Tibial nerve (tissue), 4 donors: ENCODE measurements at regions not wholly inside any gene's neighbourhood (a gene's known extent, or its start where the extent isn't known, plus 50 kb on each side); places are given as distances from the start of the nearest gene placed in this dataset.

Source experiments
- DNase-seq, 2 donors: peaks; one replicate each; pipeline ENCODE4 v3.0.0-alpha.2; 2019; ENCODE audit warnings: low spot score in 2 of 2
- H3K27ac ChIP-seq, 4 donors: fragments of 200-600 bp; sonication (generic) in 3 of 4; one replicate each; pipeline ENCODE4 v1.5.1; 2017 to 2019; ENCODE audit warnings: mild to moderate bottlenecking in 1 of 4
- H3K27me3 ChIP-seq, 2 donors: fragments of 200-600 bp; sonication (generic) in 1 of 2; one replicate each; pipeline versions ENCODE4 v1.5.1 to v1.6.0; 2017 to 2019
- H3K36me3 ChIP-seq, 3 donors: fragments of 200-600 bp; sonication (generic); one replicate each; pipeline ENCODE4 v1.5.1; 2018 to 2019
- H3K4me1 ChIP-seq, 4 donors: fragments of 200-600 bp; sonication (generic) in 3 of 4; one replicate each; pipeline ENCODE4 v1.5.1; 2017 to 2019
- H3K4me3 ChIP-seq, 4 donors: fragments of 200-600 bp; sonication (generic) in 3 of 4; one replicate each; pipeline ENCODE4 v1.5.1; 2017 to 2019; ENCODE audit warnings: mild to moderate bottlenecking in 1 of 4, moderate library complexity in 1 of 4
- H3K9me3 ChIP-seq, 4 donors: fragments of 200-600 bp; sonication (generic) in 3 of 4; one replicate each; pipeline ENCODE4 v1.5.1; 2017 to 2019
- CTCF ChIP-seq, 5 experiments: fragments of 200-600 bp in 3 of 5; fragments of 450-650 bp in 2 of 5; sonication (generic) in 3 of 5; IDR thresholded peaks; one replicate each; pipeline ENCODE4 v1.5.1; 2016 to 2019; ENCODE audit warnings: antibody characterized with exemption in 5 of 5, mild to moderate bottlenecking in 3 of 5, moderate library complexity in 2 of 5
- EP300 ChIP-seq, 2 donors: sonication (generic); formaldehyde crosslinking; IDR thresholded peaks; one replicate each; pipeline ENCODE4 v1.6.1; 2017; ENCODE audit warnings: antibody characterized with exemption in 2 of 2, mild to moderate bottlenecking in 1 of 2
- POLR2A ChIP-seq, 2 donors: fragments of 450-650 bp; IDR thresholded peaks; one replicate each; pipeline ENCODE4 v1.6.1; 2017; ENCODE audit warnings: antibody characterized with exemption in 2 of 2, mild to moderate bottlenecking in 2 of 2, moderate library complexity in 2 of 2
- WGBS, 2 donors: methylation state at CpG; one replicate each; pipeline ENCODE4 v1.1.5; 2018; 5-methylcytosine and 5-hydroxymethylcytosine counted together

DNA sequence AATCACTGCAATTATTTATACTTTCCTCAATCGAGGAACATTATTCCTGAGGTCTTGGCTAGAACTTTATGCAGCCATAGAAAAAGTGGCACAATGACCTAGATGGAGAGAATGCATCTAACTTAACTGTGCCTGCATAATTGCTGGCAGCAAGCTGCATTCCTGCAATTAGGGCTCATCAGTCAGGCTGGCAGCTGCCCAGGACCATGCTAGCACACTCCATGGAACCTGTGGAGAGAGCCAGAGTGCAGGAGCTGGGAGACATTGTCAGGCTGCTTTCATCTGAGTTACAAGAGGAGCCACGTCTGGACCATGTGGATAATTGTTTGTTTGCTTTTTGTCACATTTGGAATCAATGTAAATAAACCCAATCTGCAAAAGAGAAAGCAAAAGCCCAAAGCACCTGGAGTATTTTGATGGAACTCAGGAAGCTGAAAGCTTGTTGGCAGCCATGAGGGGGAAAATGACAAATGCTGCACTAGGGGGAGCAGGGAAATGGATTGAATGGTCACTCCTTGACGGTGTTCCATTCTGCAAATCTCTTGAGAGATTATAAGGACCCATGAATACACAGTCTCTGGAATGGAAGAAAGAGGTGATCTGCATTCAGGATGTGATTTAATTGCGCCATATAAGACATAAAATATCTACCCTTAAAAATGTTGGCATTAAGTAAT, 839.9 kb downstream of the MAT2B start:
- DNase-seq = no peak
- 47 to 50% methylated on average over 4 of the region's 4 CpGs for WGBS, 2 donors
- no peaks in the 10 kb centered on the region for H3K36me3 ChIP-seq
- no peaks in the 10 kb centered on the region for H3K27me3 ChIP-seq
- no peak overlapping the region for H3K27ac ChIP-seq
- H3K4me1 ChIP-seq = no peaks in the 10 kb centered on the region
- no peaks in the 10 kb centered on the region for H3K9me3 ChIP-seq
- TF ChIP-seq EP300 (IDR thresholded peaks at IDR 0.05) (no peak), CTCF (IDR thresholded peaks at IDR 0.05) (no peak), POLR2A (IDR thresholded peaks at IDR 0.05) (no peak)
- no peak overlapping the region for H3K4me3 ChIP-seq

GRCh38 chr5:164345853-164346252, 840.4 kb downstream of the MAT2B start:
- H3K27ac ChIP-seq = no peak overlapping the region
- H3K4me3 ChIP-seq = no peak overlapping the region
- no peaks in the 10 kb centered on the region for H3K27me3 ChIP-seq
- H3K9me3 ChIP-seq = no peaks in the 10 kb centered on the region
- WGBS, 2 donors = 90 to 97% methylated on average over 3 of the region's 3 CpGs
- no peak for DNase-seq
- H3K4me1 ChIP-seq = no peaks in the 10 kb centered on the region
- no peaks in the 10 kb centered on the region for H3K36me3 ChIP-seq
- TF ChIP-seq POLR2A (IDR thresholded peaks at IDR 0.05) = no peak

- H3K4me3 ChIP-seq = no peak overlapping the region
- H3K27ac ChIP-seq = no peak overlapping the region
- H3K27me3 ChIP-seq = no peaks in the 10 kb centered on the region
- no peaks in the 10 kb centered on the region for H3K36me3 ChIP-seq
- no peak for TF ChIP-seq POLR2A (IDR thresholded peaks at IDR 0.05)
- TF ChIP-seq EP300 (IDR thresholded peaks at IDR 0.05) = no peak
- H3K9me3 ChIP-seq = no peaks in the 10 kb centered on the region
- H3K4me1 ChIP-seq = no peaks in the 10 kb centered on the region
- WGBS, 2 donors = 51 to 52% methylated on average over 6 of the region's 6 CpGs
- DNase-seq = no peak
Measured at GRCh38 chr5:164346785-164347630, 841.6 kb downstream of the MAT2B start.

GRCh38 chr5:164350236-164350635, 844.8 kb downstream of the MAT2B start:
- DNase-seq = no peak
- TF ChIP-seq EP300 (IDR thresholded peaks at IDR 0.05) = no peak
- TF ChIP-seq POLR2A (IDR thresholded peaks at IDR 0.05) = no peak
- no peak for TF ChIP-seq CTCF (IDR thresholded peaks at IDR 0.05)
- no peak overlapping the region for H3K27ac ChIP-seq
- no peaks in the 10 kb centered on the region for H3K4me1 ChIP-seq
- H3K9me3 ChIP-seq = no peaks in the 10 kb centered on the region
- H3K27me3 ChIP-seq = no peaks in the 10 kb centered on the region
- no peak overlapping the region for H3K4me3 ChIP-seq
- no peaks in the 10 kb centered on the region for H3K36me3 ChIP-seq
- 78% methylated on average over 1 of the region's 1 CpG for WGBS, 2 donors

GRCh38 chr5:164351245-164351834, 845.9 kb downstream of the MAT2B start:
- Histone ChIP-seq H3K27me3 (no peaks in the 10 kb centered on the region), H3K4me3 (no peak overlapping the region), H3K4me1 (no peaks in the 10 kb centered on the region), H3K9me3 (no peaks in the 10 kb centered on the region), H3K36me3 (no peaks in the 10 kb centered on the region), H3K27ac (no peak overlapping the region)
- TF ChIP-seq POLR2A (IDR thresholded peaks at IDR 0.05) (no peak), CTCF (IDR thresholded peaks at IDR 0.05) (no peak), EP300 (IDR thresholded peaks at IDR 0.05) (no peak)
- 34% methylated on average over 2 of the region's 2 CpGs for WGBS, 2 donors
- DNase-seq = no peak

DNA sequence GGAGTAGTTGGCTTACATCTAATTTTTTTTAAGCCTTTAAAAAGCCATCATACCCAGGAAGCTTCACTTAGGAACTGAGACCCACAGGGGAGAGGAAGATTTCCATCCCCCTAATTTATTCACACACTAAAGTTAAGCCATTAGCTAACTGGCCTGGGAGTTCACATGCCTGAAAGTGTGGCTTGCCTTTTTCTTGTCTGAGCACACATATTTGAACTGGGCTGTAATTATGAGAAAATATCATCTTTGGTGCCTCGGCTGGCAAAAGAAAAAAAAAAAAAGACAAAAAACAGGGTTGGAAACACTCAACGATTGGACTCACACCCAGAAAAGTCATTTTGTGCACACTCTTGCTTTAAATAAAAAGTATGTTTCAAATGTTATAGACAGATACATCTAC, 847.3 kb downstream of the MAT2B start:
- no peak overlapping the region for H3K4me3 ChIP-seq
- H3K9me3 ChIP-seq = no peaks in the 10 kb centered on the region
- no peak for TF ChIP-seq CTCF (IDR thresholded peaks at IDR 0.05)
- no peak for TF ChIP-seq EP300 (IDR thresholded peaks at IDR 0.05)
- no peak for TF ChIP-seq POLR2A (IDR thresholded peaks at IDR 0.05)
- 22 to 39% methylated on average over 2 of the region's 2 CpGs for WGBS, 2 donors
- H3K27me3 ChIP-seq = no peaks in the 10 kb centered on the region
- DNase-seq = no peak
- H3K36me3 ChIP-seq = no peaks in the 10 kb centered on the region
- no peaks in the 10 kb centered on the region for H3K4me1 ChIP-seq
- no peak overlapping the region for H3K27ac ChIP-seq
